GM12864 (cell line): ENCODE measurements at regions not wholly inside any gene's neighbourhood (a gene's known extent, or its start where the extent isn't known, plus 50 kb on each side); places are given as distances from the start of the nearest gene placed in this dataset.

Experiments used
- DNase-seq: peaks from one replicate; pipeline ENCODE4 v3.0.0-alpha.2; 2011; ENCODE audit warnings: low read depth
- H3K4me3 ChIP-seq: 2 replicates; pipeline ENCODE4 v1.5.1; 2011; ENCODE audit warnings: mild to moderate bottlenecking, low read depth, low read length, control low read depth
- TF ChIP-seq, protein P1 (sequence below): IDR thresholded peaks from 2 replicates; pipeline ENCODE4 v1.5.1; 2011; ENCODE audit warnings: low read depth, mild to moderate bottlenecking, moderate library complexity, low read length, control low read depth, inconsistent platforms; ENCODE audit errors: missing control alignments

DNA sequence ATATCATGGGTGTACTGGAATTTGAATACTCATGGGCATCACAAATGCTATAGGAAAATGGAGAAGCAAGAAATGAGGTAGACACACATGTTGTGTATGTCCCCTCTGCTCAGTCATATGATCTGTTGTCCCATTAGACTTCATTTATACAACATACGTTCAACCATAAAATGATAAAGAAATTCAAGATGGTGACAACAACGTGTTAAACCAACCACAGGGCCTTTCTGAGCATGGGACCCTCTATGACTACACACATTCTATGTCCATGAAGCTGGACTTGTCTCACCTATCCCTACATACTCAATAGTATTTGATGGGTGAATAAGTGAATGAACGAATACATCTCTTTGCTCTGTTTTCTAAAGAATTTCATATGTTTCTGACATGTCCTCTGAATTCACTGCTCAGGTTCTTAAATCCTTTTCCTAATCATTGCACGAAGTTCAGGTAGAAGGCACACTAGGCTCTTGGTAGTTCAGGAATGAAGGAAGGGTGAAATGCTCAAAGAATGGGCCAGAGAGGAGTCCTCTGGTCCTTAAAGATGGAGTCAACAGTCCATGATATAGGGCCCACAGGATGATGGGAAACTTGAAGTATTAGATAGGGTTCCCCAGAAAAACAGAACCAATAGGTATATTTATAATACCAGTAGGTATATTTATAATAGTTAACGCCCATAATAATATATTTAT is 105.7 kb upstream of the PPM1H start:
- TF ChIP-seq, protein P1, sequence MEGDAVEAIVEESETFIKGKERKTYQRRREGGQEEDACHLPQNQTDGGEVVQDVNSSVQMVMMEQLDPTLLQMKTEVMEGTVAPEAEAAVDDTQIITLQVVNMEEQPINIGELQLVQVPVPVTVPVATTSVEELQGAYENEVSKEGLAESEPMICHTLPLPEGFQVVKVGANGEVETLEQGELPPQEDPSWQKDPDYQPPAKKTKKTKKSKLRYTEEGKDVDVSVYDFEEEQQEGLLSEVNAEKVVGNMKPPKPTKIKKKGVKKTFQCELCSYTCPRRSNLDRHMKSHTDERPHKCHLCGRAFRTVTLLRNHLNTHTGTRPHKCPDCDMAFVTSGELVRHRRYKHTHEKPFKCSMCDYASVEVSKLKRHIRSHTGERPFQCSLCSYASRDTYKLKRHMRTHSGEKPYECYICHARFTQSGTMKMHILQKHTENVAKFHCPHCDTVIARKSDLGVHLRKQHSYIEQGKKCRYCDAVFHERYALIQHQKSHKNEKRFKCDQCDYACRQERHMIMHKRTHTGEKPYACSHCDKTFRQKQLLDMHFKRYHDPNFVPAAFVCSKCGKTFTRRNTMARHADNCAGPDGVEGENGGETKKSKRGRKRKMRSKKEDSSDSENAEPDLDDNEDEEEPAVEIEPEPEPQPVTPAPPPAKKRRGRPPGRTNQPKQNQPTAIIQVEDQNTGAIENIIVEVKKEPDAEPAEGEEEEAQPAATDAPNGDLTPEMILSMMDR, result no peak
- no peak overlapping the region for H3K4me3 ChIP-seq
- no peak for DNase-seq

DNA sequence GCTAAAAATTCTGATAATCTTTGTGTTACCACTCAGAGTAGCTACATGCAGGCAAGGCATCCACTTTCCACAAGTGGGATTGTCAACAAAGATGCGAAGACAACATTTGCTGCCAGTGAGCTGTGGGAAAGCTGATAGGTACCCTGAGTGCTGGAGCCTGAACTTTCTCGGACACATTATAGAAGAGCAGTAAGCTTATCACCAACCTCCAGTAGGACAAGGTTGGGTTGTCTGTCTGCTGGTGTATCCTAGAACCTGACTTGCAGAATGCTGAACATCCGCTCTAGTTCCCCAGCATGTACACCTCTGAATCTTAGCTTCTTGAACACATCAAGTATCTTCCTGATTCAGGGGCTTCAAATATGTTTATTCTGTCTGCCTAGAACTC is 103.8 kb upstream of the PPM1H start:
- no peak overlapping the region for H3K4me3 ChIP-seq
- no peak for DNase-seq

DNA sequence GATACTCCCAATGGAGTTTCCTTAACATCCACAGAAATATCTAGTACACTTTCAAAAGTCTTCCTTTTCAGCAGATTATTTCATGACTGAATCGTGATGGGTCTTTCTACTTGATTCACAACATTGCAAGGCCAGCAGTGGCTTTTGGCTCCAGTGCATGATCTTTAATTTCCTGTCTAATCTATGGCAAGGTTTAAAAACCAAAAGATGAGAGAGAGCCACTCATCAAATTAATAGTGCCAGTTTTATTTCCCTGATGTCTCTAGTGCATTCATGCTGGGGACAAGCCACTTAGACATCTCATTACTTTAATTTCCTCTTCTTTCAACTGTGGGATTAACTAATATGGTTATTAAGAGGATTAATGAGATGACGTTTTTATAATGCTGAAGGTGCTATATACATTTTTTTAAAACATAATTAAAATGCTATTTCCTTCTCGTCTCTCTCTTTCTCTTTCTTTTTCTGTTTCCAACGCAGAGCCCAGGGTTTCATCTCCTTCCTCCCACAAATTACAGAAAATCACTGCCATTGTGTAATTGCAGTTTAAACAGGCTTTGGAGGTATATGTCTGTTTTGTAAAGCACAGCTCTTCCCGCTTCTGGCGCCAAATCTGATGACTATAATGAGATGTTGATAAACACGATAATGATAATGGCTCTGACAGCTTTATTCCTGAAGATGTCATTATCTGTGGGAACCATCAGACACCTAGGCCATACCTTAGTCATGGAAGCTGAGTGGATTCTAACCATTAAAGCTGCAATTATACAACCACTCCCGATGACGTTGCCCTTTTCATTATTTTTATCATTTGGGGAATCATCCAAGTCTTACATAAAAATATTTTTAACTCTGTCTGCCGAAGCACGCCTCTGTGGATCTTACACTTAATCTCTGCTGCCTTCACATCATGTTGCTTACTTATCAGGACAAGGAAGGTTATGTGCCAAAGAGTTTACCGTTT is 103.1 kb upstream of the PPM1H start:
- TF ChIP-seq, protein P1, result no peak
- H3K4me3 ChIP-seq, result no peak overlapping the region
- no peak for DNase-seq

More for the DNA sequence above, 103.8 kb upstream of the PPM1H start:
- TF ChIP-seq, protein P1, result no peak

DNA sequence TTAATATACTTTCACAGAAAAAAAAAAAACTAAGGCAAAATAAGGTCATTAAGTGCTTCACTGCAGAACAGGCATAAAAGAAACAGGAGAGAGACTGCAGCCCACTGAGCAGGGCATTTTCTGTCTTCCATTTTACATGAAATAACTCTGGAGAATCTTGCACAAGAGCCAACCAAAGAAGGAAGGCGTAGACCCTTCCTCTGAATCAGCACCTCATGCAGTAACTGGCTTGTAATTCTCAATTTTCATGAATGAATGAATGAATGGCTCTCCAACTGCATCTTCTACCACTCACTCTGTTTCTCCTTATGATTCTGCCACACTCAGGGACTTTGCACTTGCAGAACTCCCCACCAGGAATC is 102.0 kb upstream of the PPM1H start:
- TF ChIP-seq, protein P1, result no peak
- no peak for DNase-seq

DNA sequence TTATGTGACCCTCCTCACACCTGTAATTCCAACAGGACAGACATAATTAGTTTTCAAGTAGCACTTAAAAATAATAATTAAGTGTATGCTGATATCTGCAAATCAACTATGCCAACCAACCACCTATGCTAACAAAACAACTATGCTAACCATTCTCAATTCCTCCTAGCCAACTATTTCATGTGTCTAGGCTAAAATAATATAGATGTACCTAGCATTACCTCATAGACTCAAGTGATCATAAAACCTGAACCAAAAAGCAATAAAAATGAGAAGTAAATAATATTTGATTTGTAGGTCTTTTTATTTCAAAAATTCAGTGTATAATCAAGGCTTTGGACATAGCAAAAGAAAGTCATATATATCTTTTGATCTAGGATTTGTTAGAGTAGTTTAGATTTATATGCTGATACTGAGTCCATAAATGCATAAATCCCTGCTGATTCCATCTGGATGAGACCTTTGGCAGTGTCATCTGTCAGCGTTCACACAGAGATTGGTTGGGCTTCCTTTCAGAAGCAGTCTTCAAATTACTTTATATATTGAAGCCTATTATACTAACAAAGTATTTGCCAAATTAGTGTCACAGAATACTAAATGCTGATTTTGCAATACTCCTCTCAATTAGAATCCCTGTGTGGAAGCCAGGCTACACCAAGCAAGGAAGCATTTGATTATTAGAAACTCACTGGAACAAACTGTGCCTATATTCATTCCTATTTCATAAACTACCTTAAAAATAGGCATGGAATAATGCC is 101.4 kb upstream of the PPM1H start:
- no peak overlapping the region for H3K4me3 ChIP-seq
- no peak for DNase-seq

More for the DNA sequence above, 102.0 kb upstream of the PPM1H start:
- no peak overlapping the region for H3K4me3 ChIP-seq

DNA sequence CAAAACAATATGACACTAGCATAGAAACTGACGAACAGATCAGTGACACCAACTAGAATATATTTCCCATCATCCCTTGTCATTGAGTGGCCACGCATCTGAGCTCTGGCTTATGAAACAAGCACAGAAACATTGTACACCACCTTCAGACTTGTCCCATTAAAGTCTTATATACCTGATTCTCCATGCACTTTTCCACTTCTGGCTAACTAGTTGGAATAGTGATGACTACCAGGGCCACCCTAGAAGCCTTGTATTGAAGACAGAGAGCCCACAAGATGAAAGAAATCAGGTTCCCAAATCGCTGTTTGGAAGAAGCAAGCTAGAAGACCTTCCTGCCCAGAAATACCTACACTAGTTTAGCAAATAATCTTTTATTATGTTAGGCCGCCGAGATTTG is 99.7 kb upstream of the PPM1H start:
- DNase-seq, result no peak
- no peak overlapping the region for H3K4me3 ChIP-seq
- TF ChIP-seq, protein P1, result no peak

More for the DNA sequence above, 101.4 kb upstream of the PPM1H start:
- TF ChIP-seq, protein P1, result no peak
